OCI-LY7 (cell line): ENCODE measurements at regions not wholly inside any gene's neighbourhood (a gene's known extent, or its start where the extent isn't known, plus 50 kb on each side); places are given as distances from the start of the nearest gene placed in this dataset.
"Not testable (repeated sequence)": the region's sequence is repeated elsewhere in the genome, so short reads cannot be mapped to it uniquely, and the experiment has no call there.

Source experiments
- BruUV-seq: library from RNA; stranded (reverse); fragments of 400-500 nt; replicated peaks from 2 replicates; lab custom pipeline; 2021; lab: Mats Ljungman, UMichigan
- CTCF ChIA-PET: fragments of 300-600 bp; sonication (Branson Sonifier 250); formaldehyde crosslinking; loops from one replicate; lab custom pipeline; 2022; ENCODE audit warnings: antibody characterized with exemption; ENCODE audit not compliant: unreplicated experiment; lab: Charles Lee
- POLR2A ChIA-PET: fragments of 300-600 bp; sonication (Branson Sonifier 250); formaldehyde crosslinking; loops from one replicate; lab custom pipeline; 2022; ENCODE audit warnings: antibody characterized with exemption; lab: Charles Lee
- DNase-seq: peaks from one replicate; pipeline ENCODE4 v3.0.0-alpha.2; 2015; ENCODE audit warnings: low spot score
- H2AFZ ChIP-seq: fragments of 200-600 bp; sonication (generic), shearing (Covaris generic); 2 replicates; pipeline ENCODE4 v1.6.1; 2014; ENCODE audit warnings: mild to moderate bottlenecking, antibody characterized with exemption, low read length, moderate library complexity
- H3K27ac ChIP-seq: fragments of 200-600 bp; sonication (generic); 2 replicates; pipeline ENCODE4 v1.5.1; 2014; ENCODE audit warnings: mixed run types, low read depth, mild to moderate bottlenecking, moderate library complexity, low read length, inconsistent platforms; ENCODE audit not compliant: poor library complexity, severe bottlenecking
- H3K36me3 ChIP-seq: fragments of 200-600 bp; sonication (generic); 2 replicates; pipeline ENCODE4 v1.6.1; 2014; ENCODE audit warnings: mild to moderate bottlenecking, antibody characterized with exemption, low read length, moderate library complexity, mixed read lengths; ENCODE audit not compliant: insufficient read depth
- H3K4me1 ChIP-seq: fragments of 200-600 bp; sonication (generic); 2 replicates; pipeline ENCODE4 v1.5.1; 2014; ENCODE audit warnings: mild to moderate bottlenecking, low read length; ENCODE audit not compliant: insufficient read depth, poor library complexity, severe bottlenecking
- H3K4me2 ChIP-seq: fragments of 200-600 bp; sonication (generic); 2 replicates; pipeline ENCODE4 v1.6.1; 2014; ENCODE audit warnings: mild to moderate bottlenecking, low read length
- H3K4me3 ChIP-seq: fragments of 200-600 bp; sonication (generic); 2 replicates; pipeline ENCODE4 v1.5.1; 2014; ENCODE audit warnings: mild to moderate bottlenecking, low read depth, low read length; ENCODE audit not compliant: poor library complexity, severe bottlenecking
- H3K79me2 ChIP-seq: fragments of 200-600 bp; sonication (generic); 2 replicates; pipeline ENCODE4 v1.6.1; 2016; ENCODE audit warnings: low read depth, mild to moderate bottlenecking, low read length, moderate library complexity, mixed read lengths; ENCODE audit not compliant: insufficient read depth
- H3K9me2 ChIP-seq: fragments of 200-600 bp; sonication (generic); 2 replicates; pipeline ENCODE4 v1.6.1; 2016; ENCODE audit warnings: mild to moderate bottlenecking, low read length, mixed read lengths; ENCODE audit not compliant: insufficient read depth
- H3K9me3 ChIP-seq: fragments of 200-600 bp; sonication (generic); 2 replicates; pipeline ENCODE4 v1.6.1; 2014; ENCODE audit warnings: mild to moderate bottlenecking, mixed run types, low read length, mixed read lengths
- H4K20me1 ChIP-seq: fragments of 200-600 bp; sonication (generic); 2 replicates; pipeline ENCODE4 v1.6.1; 2014; ENCODE audit warnings: mild to moderate bottlenecking, antibody characterized with exemption, low read length, moderate library complexity, mixed read lengths; ENCODE audit not compliant: insufficient read depth
- CTCF ChIP-seq: fragments of 200-600 bp; sonication (generic); conservative IDR thresholded peaks from 2 replicates; pipeline ENCODE4 v1.5.1; 2014; ENCODE audit warnings: mild to moderate bottlenecking, antibody characterized with exemption, low read length, moderate library complexity, mixed read lengths
- EZH2phosphoT487 ChIP-seq: fragments of 200-600 bp; sonication (generic); IDR thresholded peaks from 2 replicates; pipeline ENCODE4 v1.6.1; 2018; ENCODE audit warnings: low read depth, borderline replicate concordance, mild to moderate bottlenecking, mixed run types, antibody characterized with exemption, low read length, moderate library complexity, mixed read lengths
- intact Hi-C: fragments of 100-400 bp; cut with micrococcal nuclease; formaldehyde crosslinking; loops from one replicate; pipeline ENCODE4 v1.10.0; 2022; ENCODE audit not compliant: unreplicated experiment

GRCh38 chr2:235105821-235106359 is 154.1 kb downstream of the SH3BP4 start:
- Histone ChIP-seq H3K9me3 (no peaks in the 10 kb centered on the region), H4K20me1 (no peaks in the 10 kb centered on the region), H3K4me1 (no peaks in the 10 kb centered on the region), H3K79me2 (no peaks in the 10 kb centered on the region), H3K36me3 (no peaks in the 10 kb centered on the region), H3K9me2 (no peaks in the 10 kb centered on the region), H2AFZ (no peak overlapping the region), H3K27ac (no peak overlapping the region), H3K4me2 (no peak overlapping the region), H3K4me3 (no peak overlapping the region)
- CTCF ChIA-PET, result interaction anchor here (0.6 kb wide), 1 partner anchor 584 kb away, joined by 3 read pairs; no protein-coding TSS in a partner anchor
- TF ChIP-seq EZH2phosphoT487 (no peak), CTCF (no peak)
- POLR2A ChIA-PET, result interaction anchor here (0.7 to 1.4 kb wide), 2 partner anchors 10 to 1647 kb away, joined by 3 to 4 read pairs; no protein-coding TSS in a partner anchor
- intact Hi-C loops, result loop anchor here (2.0 kb wide), 1 partner anchor 555 kb away; no protein-coding TSS in a partner anchor
- BruUV-seq, result no TSS peak
- DNase-seq, result no peak

GRCh38 chr2:235106874-235107639 is 155.2 kb downstream of the SH3BP4 start:
- intact Hi-C loops, result loop anchor here (2.0 kb wide), 1 partner anchor 556 kb away; no protein-coding TSS in a partner anchor
- peak; percentile 54 for DNase-seq
- H3K79me2 ChIP-seq, result no peaks in the 10 kb centered on the region
- CTCF ChIA-PET, result no interaction called here
- no peak overlapping the region for H3K4me2 ChIP-seq
- no peaks in the 10 kb centered on the region for H3K9me3 ChIP-seq
- no TSS peak for BruUV-seq
- no peak overlapping the region for H3K4me3 ChIP-seq
- no peak for TF ChIP-seq EZH2phosphoT487
- peak; percentile 80 for TF ChIP-seq CTCF
- H2AFZ ChIP-seq, result no peak overlapping the region
- H4K20me1 ChIP-seq, result no peaks in the 10 kb centered on the region
- H3K9me2 ChIP-seq, result no peaks in the 10 kb centered on the region
- no peak overlapping the region for H3K27ac ChIP-seq
- POLR2A ChIA-PET, result interaction anchor here (1.4 kb wide), 1 partner anchor 8 kb away, joined by 4 read pairs; no protein-coding TSS in a partner anchor
- no peaks in the 10 kb centered on the region for H3K36me3 ChIP-seq
- no peaks in the 10 kb centered on the region for H3K4me1 ChIP-seq

GRCh38 chr2:235107640-235107951 is 155.8 kb downstream of the SH3BP4 start:
- Histone ChIP-seq H3K36me3 (no peaks in the 10 kb centered on the region), H3K79me2 (no peaks in the 10 kb centered on the region), H3K4me3 (no peak overlapping the region), H3K9me2 (no peaks in the 10 kb centered on the region), H3K27ac (no peak overlapping the region), H3K4me1 (no peaks in the 10 kb centered on the region), H3K4me2 (no peak overlapping the region), H4K20me1 (no peaks in the 10 kb centered on the region), H3K9me3 (no peaks in the 10 kb centered on the region), H2AFZ (no peak overlapping the region)
- ChIA-PET POLR2A (interaction anchor here (1.4 kb wide), 1 partner anchor 8 kb away, joined by 4 read pairs; no protein-coding TSS in a partner anchor), CTCF (no interaction called here)
- BruUV-seq, result no TSS peak
- TF ChIP-seq EZH2phosphoT487 (no peak), CTCF (no peak)
- intact Hi-C loops, result loop anchor here (2.0 kb wide), 1 partner anchor 557 kb away; no protein-coding TSS in a partner anchor
- DNase-seq, result no peak

- H3K9me3 ChIP-seq, DNase-seq, H4K20me1 ChIP-seq, H3K4me2 ChIP-seq, H3K4me3 ChIP-seq, H3K79me2 ChIP-seq, intact Hi-C loops, H3K36me3 ChIP-seq, H2AFZ ChIP-seq, H3K4me1 ChIP-seq, BruUV-seq, H3K9me2 ChIP-seq, POLR2A ChIA-PET, CTCF ChIA-PET, H3K27ac ChIP-seq: not testable (repeated sequence)
Observed at GRCh38 chr2:235109561-235109960, 157.7 kb downstream of the SH3BP4 start.
